ENCODE measurements at regions not wholly inside any gene's neighbourhood (a gene's known extent, or its start where the extent isn't known, plus 50 kb on each side); places are given as distances from the start of the nearest gene placed in this dataset.

DNA sequence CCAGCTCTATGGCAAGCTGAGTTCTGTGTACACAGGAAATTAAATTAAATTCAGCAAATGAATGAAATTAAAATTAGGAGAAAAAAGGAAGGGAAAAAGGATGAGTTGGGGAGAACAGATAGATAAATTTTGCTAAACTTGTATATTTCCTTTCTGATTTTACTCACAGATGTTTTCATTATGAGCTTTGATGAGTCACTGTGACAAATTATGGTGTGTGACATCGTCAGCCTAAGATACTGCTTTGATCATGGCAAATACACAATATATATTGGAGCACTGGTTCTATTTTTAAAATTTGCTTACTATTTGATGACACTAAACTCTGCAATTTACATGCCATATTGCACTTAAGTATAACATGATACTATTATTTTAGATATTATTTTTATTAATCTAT, 464.6 kb upstream of the SPHKAP start:
- TF ChIP-seq, protein P1, sequence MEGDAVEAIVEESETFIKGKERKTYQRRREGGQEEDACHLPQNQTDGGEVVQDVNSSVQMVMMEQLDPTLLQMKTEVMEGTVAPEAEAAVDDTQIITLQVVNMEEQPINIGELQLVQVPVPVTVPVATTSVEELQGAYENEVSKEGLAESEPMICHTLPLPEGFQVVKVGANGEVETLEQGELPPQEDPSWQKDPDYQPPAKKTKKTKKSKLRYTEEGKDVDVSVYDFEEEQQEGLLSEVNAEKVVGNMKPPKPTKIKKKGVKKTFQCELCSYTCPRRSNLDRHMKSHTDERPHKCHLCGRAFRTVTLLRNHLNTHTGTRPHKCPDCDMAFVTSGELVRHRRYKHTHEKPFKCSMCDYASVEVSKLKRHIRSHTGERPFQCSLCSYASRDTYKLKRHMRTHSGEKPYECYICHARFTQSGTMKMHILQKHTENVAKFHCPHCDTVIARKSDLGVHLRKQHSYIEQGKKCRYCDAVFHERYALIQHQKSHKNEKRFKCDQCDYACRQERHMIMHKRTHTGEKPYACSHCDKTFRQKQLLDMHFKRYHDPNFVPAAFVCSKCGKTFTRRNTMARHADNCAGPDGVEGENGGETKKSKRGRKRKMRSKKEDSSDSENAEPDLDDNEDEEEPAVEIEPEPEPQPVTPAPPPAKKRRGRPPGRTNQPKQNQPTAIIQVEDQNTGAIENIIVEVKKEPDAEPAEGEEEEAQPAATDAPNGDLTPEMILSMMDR (conservative IDR thresholded peaks at IDR 0.05; ENCODE audit: low read depth, low read length), result no peak
- TF ChIP-seq EZH2phosphoT487 (IDR thresholded peaks at IDR 0.05; ENCODE audit: borderline replicate concordance, low read length), result no peak
- TF ChIP-seq EZH2 (IDR thresholded peaks at IDR 0.05; ENCODE audit: low read length, unreplicated experiment), result no peak
- Histone ChIP-seq H3K9ac (ENCODE audit: low read length) (no peak overlapping the region), H3K27me3 (ENCODE audit: low read length) (no peaks in the 10 kb centered on the region), H3K4me3 (ENCODE audit: low read length) (no peak overlapping the region), H3K79me2 (ENCODE audit: low read length) (no peaks in the 10 kb centered on the region), H2AFZ (ENCODE audit: low read length) (no peak overlapping the region), H3K9me2 (replicated peaks; ENCODE audit: low read length) (no peaks in the 10 kb centered on the region), H3K27ac (ENCODE audit: low read length) (no peak overlapping the region), H3K4me1 (ENCODE audit: insufficient read depth, low read length) (0 out of 2 replicates have a peak, but pooled peaks cover 4% of the 10 kb centered on the region), H3K4me2 (ENCODE audit: low read length) (no peak overlapping the region; the same call in 1 of the 2 replicates), H3K9me3 (ENCODE audit: low read length) (no peaks in the 10 kb centered on the region), H4K20me1 (ENCODE audit: low read length) (no peaks in the 10 kb centered on the region), H3K36me3 (ENCODE audit: low read depth, low read length) (no peaks in the 10 kb centered on the region), H3F3A (ENCODE audit: low read length, unreplicated experiment) (no peaks in the 10 kb centered on the region)
- DNase-seq, result peak; percentile 52
- POLR2A ChIA-PET (ENCODE audit: unreplicated experiment), result no interaction called here
- BruUV-seq (replicated peaks), result no TSS peak
- CTCF ChIA-PET, result no interaction called here
- peak; percentile 33 for ATAC-seq
- intact Hi-C loops (cut with micrococcal nuclease), result no loop called here

DNA sequence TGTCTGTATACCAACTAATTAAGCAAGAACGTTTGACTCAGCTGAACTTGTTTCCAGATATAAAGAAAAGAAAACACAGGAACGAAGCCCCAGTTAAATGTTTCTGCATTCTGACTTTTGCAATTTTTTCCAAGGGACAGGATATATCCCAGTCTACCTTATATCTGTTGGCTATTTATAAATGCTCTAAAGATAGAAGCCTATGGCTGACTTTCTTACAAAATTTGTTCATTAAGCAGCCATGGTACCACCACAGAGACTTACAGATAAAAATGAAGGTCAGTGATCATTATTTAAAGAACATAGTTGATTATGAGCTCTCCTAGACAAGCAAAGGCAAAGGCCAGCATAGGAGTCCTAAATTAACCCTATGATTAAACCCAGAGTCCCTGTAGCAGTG, 462.7 kb upstream of the SPHKAP start:
- no peak overlapping the region for H3K27ac ChIP-seq (ENCODE audit: low read length)
- POLR2A ChIA-PET (ENCODE audit: unreplicated experiment), result no interaction called here
- H3K36me3 ChIP-seq (ENCODE audit: low read depth, low read length), result no peaks in the 10 kb centered on the region
- TF ChIP-seq, protein P1 (conservative IDR thresholded peaks at IDR 0.05; ENCODE audit: low read depth, low read length), result no peak
- TF ChIP-seq EZH2phosphoT487 (IDR thresholded peaks at IDR 0.05; ENCODE audit: borderline replicate concordance, low read length) (no peak), EZH2 (IDR thresholded peaks at IDR 0.05; ENCODE audit: low read length, unreplicated experiment) (no peak)
- BruUV-seq (replicated peaks), result no TSS peak
- H3K9me3 ChIP-seq (ENCODE audit: low read length), result no peaks in the 10 kb centered on the region
- no peaks in the 10 kb centered on the region for H3K79me2 ChIP-seq (ENCODE audit: low read length)
- H3K9me2 ChIP-seq (replicated peaks; ENCODE audit: low read length), result no peaks in the 10 kb centered on the region
- CTCF ChIA-PET, result no interaction called here
- 0 out of 2 replicates have a peak, but pooled peaks cover 4% of the 10 kb centered on the region for H3K4me1 ChIP-seq (ENCODE audit: insufficient read depth, low read length)
- no peak overlapping the region for H2AFZ ChIP-seq (ENCODE audit: low read length)
- ATAC-seq (no peak), DNase-seq (no peak)
- H3K27me3 ChIP-seq (ENCODE audit: low read length), result no peaks in the 10 kb centered on the region
- H3F3A ChIP-seq (ENCODE audit: low read length, unreplicated experiment), result no peaks in the 10 kb centered on the region
- H3K4me2 ChIP-seq (ENCODE audit: low read length), result no peak overlapping the region
- intact Hi-C loops (cut with micrococcal nuclease), result no loop called here
- H3K4me3 ChIP-seq (ENCODE audit: low read length), result no peak overlapping the region
- H3K9ac ChIP-seq (ENCODE audit: low read length), result no peak overlapping the region
- no peaks in the 10 kb centered on the region for H4K20me1 ChIP-seq (ENCODE audit: low read length)

DNA sequence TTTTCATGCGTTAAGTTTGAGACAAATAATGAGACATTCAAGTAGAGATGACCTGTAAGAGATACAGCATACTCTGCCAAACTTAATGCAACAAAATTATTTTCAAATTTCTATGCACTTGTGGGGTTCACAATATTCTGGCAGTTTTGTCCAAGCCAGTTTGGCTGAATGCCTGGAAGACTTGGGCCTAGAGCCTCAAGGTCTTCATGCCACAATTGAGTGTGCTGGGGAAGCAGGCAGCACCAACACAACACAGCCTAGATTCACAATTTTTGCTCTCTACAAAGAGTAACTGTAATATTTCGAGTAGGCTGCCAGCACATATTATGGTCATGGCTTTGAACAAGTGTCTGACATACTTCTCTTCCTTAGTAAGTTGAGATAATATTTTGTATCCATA, 461.4 kb upstream of the SPHKAP start:
- H3K27me3 ChIP-seq (ENCODE audit: low read length), result no peaks in the 10 kb centered on the region
- ATAC-seq (no peak), DNase-seq (no peak)
- H3K79me2 ChIP-seq (ENCODE audit: low read length), result no peaks in the 10 kb centered on the region
- TF ChIP-seq, protein P1 (conservative IDR thresholded peaks at IDR 0.05; ENCODE audit: low read depth, low read length), result no peak
- no peak for TF ChIP-seq EZH2 (IDR thresholded peaks at IDR 0.05; ENCODE audit: low read length, unreplicated experiment)
- TF ChIP-seq EZH2phosphoT487 (IDR thresholded peaks at IDR 0.05; ENCODE audit: borderline replicate concordance, low read length), result no peak
- CTCF ChIA-PET, result no interaction called here
- no peak overlapping the region for H3K9ac ChIP-seq (ENCODE audit: low read length)
- 0 out of 2 replicates have a peak, but pooled peaks cover 4% of the 10 kb centered on the region for H3K4me1 ChIP-seq (ENCODE audit: insufficient read depth, low read length)
- H3K36me3 ChIP-seq (ENCODE audit: low read depth, low read length), result no peaks in the 10 kb centered on the region
- H2AFZ ChIP-seq (ENCODE audit: low read length), result no peak overlapping the region
- H3K4me2 ChIP-seq (ENCODE audit: low read length), result no peak overlapping the region
- POLR2A ChIA-PET (ENCODE audit: unreplicated experiment), result no interaction called here
- H3K27ac ChIP-seq (ENCODE audit: low read length), result no peak overlapping the region
- H3K4me3 ChIP-seq (ENCODE audit: low read length), result no peak overlapping the region
- no peaks in the 10 kb centered on the region for H3F3A ChIP-seq (ENCODE audit: low read length, unreplicated experiment)
- intact Hi-C loops (cut with micrococcal nuclease), result no loop called here
- no peaks in the 10 kb centered on the region for H3K9me2 ChIP-seq (replicated peaks; ENCODE audit: low read length)
- no peaks in the 10 kb centered on the region for H3K9me3 ChIP-seq (ENCODE audit: low read length)
- H4K20me1 ChIP-seq (ENCODE audit: low read length), result no peaks in the 10 kb centered on the region
- no TSS peak for BruUV-seq (replicated peaks)
